K562 (cell line): ENCODE measurements at regions not wholly inside any gene's neighbourhood (a gene's known extent, or its start where the extent isn't known, plus 50 kb on each side); places are given as distances from the start of the nearest gene placed in this dataset.

Experiments
- ATAC-seq: fragments of 200-7000 bp; cut with Tn5 transposase; 3 replicates; pipeline ENCODE4 v1.9.1; 2020; ENCODE audit warnings: moderate library complexity
- BruUV-seq: library from RNA; stranded (reverse); fragments of 400-500 nt; replicated peaks from 2 replicates; lab custom pipeline; 2021; lab: Mats Ljungman, UMichigan
- CTCF ChIA-PET: fragments of 300-600 bp; formaldehyde crosslinking; extraction: SDS; loops from one replicate; lab custom pipeline; 2021; ENCODE audit warnings: low intra/inter-chr PET ratio; lab: Yijun Ruan, JAX
- POLR2A ChIA-PET: fragments of 300-600, 350-650 bp; sonication (Branson Sonifier 250); formaldehyde crosslinking; extraction: SDS; loops from one replicate; lab custom pipeline; 2021; ENCODE audit warnings: antibody characterized with exemption, inconsistent platforms; lab: Yijun Ruan, JAX
- DNase-seq, 4 experiments: peaks; one replicate each; pipeline versions ENCODE4 v3.0.0 to v3.0.0-alpha.2; 2011 to 2018; ENCODE audit warnings: low spot score in 3 of 4, mixed read lengths in 3 of 4; ENCODE audit errors: extremely low read depth in 1 of 4
- FAIRE-seq: peaks from 2 replicates; lab custom pipeline; 2011; peaks lifted over from hg19 to GRCh38; lab: Jason Lieb, UNC
- H2AFZ ChIP-seq: 2 replicates; pipeline ENCODE4 v1.6.0; 2011; ENCODE audit warnings: low read depth, low read length, control low read depth, inconsistent platforms
- H3K27ac ChIP-seq: fragments of 200-600 bp; 3 replicates; pipeline ENCODE4 v1.8.0; 2011; ENCODE audit warnings: low read depth, mild to moderate bottlenecking, control low read depth, inconsistent platforms, low read length, moderate library complexity, mixed read lengths; ENCODE audit errors: extremely low read depth
- H3K27me3 ChIP-seq, 2 experiments: fragments of 300-600 bp in 1 of 2; 2 replicates in 1 of 2; 3 replicates in 1 of 2; pipeline versions ENCODE4 v1.6.0 to v1.8.0; 2011; ENCODE audit warnings: inconsistent platforms in 2 of 2, low read length in 2 of 2, mild to moderate bottlenecking in 1 of 2, mixed read lengths in 1 of 2, moderate library complexity in 1 of 2; ENCODE audit not compliant: control insufficient read depth in 2 of 2, insufficient read depth in 2 of 2
- H3K36me3 ChIP-seq: fragments of 300-600 bp; 3 replicates; pipeline ENCODE4 v1.8.0; 2011; ENCODE audit warnings: mild to moderate bottlenecking, low read length, inconsistent platforms; ENCODE audit not compliant: control insufficient read depth, insufficient read depth
- H3K4me1 ChIP-seq, 2 experiments: fragments of 200-600 bp in 1 of 2; replicated peaks in 1 of 2; 2 replicates in 1 of 2; 3 replicates in 1 of 2; pipeline versions ENCODE4 v1.5.1 to v1.8.0; 2011; ENCODE audit warnings: inconsistent platforms in 2 of 2, low read length in 2 of 2, mild to moderate bottlenecking in 1 of 2, mixed read lengths in 1 of 2, moderate library complexity in 1 of 2; ENCODE audit not compliant: control insufficient read depth in 2 of 2, insufficient read depth in 2 of 2
- H3K4me2 ChIP-seq: 2 replicates; pipeline ENCODE4 v1.6.1; 2011; ENCODE audit warnings: low read length, control low read depth, inconsistent platforms, mixed read lengths; ENCODE audit not compliant: insufficient read depth
- H3K4me3 ChIP-seq: fragments of 200-600 bp; sonication (generic), shearing (Covaris generic); 2 replicates; pipeline ENCODE4 v1.5.1; 2016; ENCODE audit warnings: control low read depth, inconsistent platforms
- H3K79me2 ChIP-seq: fragments of 200-600 bp; 3 replicates; pipeline ENCODE4 v1.8.0; 2011; ENCODE audit warnings: low read length, inconsistent platforms; ENCODE audit not compliant: control insufficient read depth, insufficient read depth
- H3K9ac ChIP-seq, 2 experiments: 2 replicates each; pipeline versions ENCODE4 v1.6.0 to v1.6.1; 2011; ENCODE audit warnings: low read depth in 2 of 2, low read length in 2 of 2, control low read depth in 1 of 2, inconsistent platforms in 1 of 2, mild to moderate bottlenecking in 1 of 2, mixed read lengths in 1 of 2; ENCODE audit not compliant: insufficient read depth in 1 of 2
- H3K9me1 ChIP-seq: one replicate; pipeline ENCODE4 v1.6.0; 2011; ENCODE audit warnings: inconsistent platforms, mild to moderate bottlenecking, low read length, moderate library complexity; ENCODE audit not compliant: control insufficient read depth, insufficient read depth
- H3K9me3 ChIP-seq: replicated peaks from 2 replicates; pipeline ENCODE4 v1.5.1; 2011; ENCODE audit warnings: low read depth, low read length, inconsistent platforms; ENCODE audit not compliant: control insufficient read depth, insufficient read depth
- H4K20me1 ChIP-seq: replicated peaks from 2 replicates; pipeline ENCODE4 v1.6.1; 2011; ENCODE audit warnings: low read length, inconsistent platforms, mixed read lengths; ENCODE audit not compliant: control insufficient read depth, insufficient read depth
- BRF1 ChIP-seq: IDR thresholded peaks from 3 replicates; pipeline ENCODE4 v1.6.1; 2011; ENCODE audit warnings: borderline replicate concordance, mild to moderate bottlenecking; ENCODE audit not compliant: insufficient read length; ENCODE audit errors: extremely low read depth
- CREBBP ChIP-seq: IDR thresholded peaks from one replicate; pipeline ENCODE4 v1.6.1; 2012; ENCODE audit warnings: low read depth, mild to moderate bottlenecking, control low read depth, inconsistent platforms, low read length
- E2F5 ChIP-seq: sonication (generic); formaldehyde crosslinking; IDR thresholded peaks from 2 replicates; pipeline ENCODE4 v1.8.0; 2022; ENCODE audit warnings: mild to moderate bottlenecking, missing genetic modification reagents
- GABPB2 ChIP-seq: fragments of 250-450 bp; sonication (Bioruptor Pico); conservative IDR thresholded peaks from 2 replicates; pipeline ENCODE4 v1.5.1; 2021; ENCODE audit warnings: mild to moderate bottlenecking
- GATAD2B ChIP-seq: fragments of 450-650 bp; IDR thresholded peaks from 2 replicates; pipeline ENCODE4 v1.6.1; 2017; ENCODE audit warnings: mild to moderate bottlenecking, borderline replicate concordance
- JUNB ChIP-seq: fragments of 450-650 bp; formaldehyde crosslinking; conservative IDR thresholded peaks from 2 replicates; pipeline ENCODE4 v1.4.0; 2020; ENCODE audit warnings: mild to moderate bottlenecking
- LEF1 ChIP-seq: fragments of 450-650 bp; IDR thresholded peaks from 2 replicates; pipeline ENCODE4 v1.6.1; 2016; ENCODE audit warnings: mild to moderate bottlenecking
- MECOM ChIP-seq: fragments of 250-450 bp; sonication (Bioruptor Pico); IDR thresholded peaks from 2 replicates; pipeline ENCODE4 v1.8.0; 2022; ENCODE audit warnings: inconsistent platforms
- NFRKB ChIP-seq: fragments of 450-650 bp; IDR thresholded peaks from 2 replicates; pipeline ENCODE4 v1.6.1; 2016; ENCODE audit warnings: low read depth
- PREB ChIP-seq: sonication (generic); formaldehyde crosslinking; IDR thresholded peaks from 2 replicates; pipeline ENCODE4 v1.8.1; 2023; ENCODE audit warnings: mild to moderate bottlenecking, missing genetic modification reagents
- TRIM28 ChIP-seq: fragments of 450-650 bp; IDR thresholded peaks from 2 replicates; pipeline ENCODE4 v1.6.1; 2017
- ZNF407 ChIP-seq: fragments of 450-650 bp; IDR thresholded peaks from 2 replicates; pipeline ENCODE4 v1.6.1; 2016; ENCODE audit warnings: low read depth
- WGBS: fragments of 100-300 bp; shearing (Covaris generic); methylation state at CpG from one replicate; pipeline ENCODE4 v1.1.6; 2016; ENCODE audit warnings: low coverage, mixed read lengths; ENCODE audit not compliant: insufficient coverage; ENCODE audit errors: missing lambda C conversion rate; 5-methylcytosine and 5-hydroxymethylcytosine counted together
- in situ Hi-C: fragments of 300-500 bp; cut with MboI; formaldehyde crosslinking; loops from 4 replicates; pipeline ENCODE4 v1.15.0; 2018; ENCODE audit warnings: inconsistent platforms, mixed read lengths
- intact Hi-C: fragments of 100-400 bp; cut with micrococcal nuclease; formaldehyde crosslinking; loops from 2 replicates; pipeline ENCODE4 v1.14.2; 2022
- TF ChIP-seq, protein P1 (sequence below), 2 experiments: fragments of 450-650 bp; conservative IDR thresholded peaks; 2 replicates each; pipeline ENCODE4 v1.6.1; 2017; ENCODE audit warnings: mild to moderate bottlenecking in 2 of 2, moderate library complexity in 2 of 2

DNA sequence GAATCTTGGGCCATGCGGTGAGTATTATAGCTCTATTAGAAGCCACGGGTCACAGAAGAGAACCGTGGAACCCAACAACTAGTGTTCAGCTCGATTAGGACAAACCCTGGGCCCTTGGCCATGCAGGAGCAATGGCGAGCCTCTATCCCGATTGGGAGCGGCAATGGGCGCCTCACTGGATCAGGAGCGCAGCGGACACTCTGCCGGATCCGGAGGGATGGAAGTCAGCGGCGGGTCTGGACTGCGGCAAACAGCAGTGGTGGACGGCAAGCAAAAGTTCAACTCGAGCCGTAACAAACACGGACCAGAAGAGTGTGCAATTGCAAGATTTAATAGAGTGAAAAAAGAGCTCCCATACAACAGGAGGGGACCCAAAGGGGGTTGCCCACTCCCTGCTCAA lies 1481.9 kb downstream of the PCDH9 start:
- H3K9me3 ChIP-seq: no peaks in the 10 kb centered on the region
- no peak for TF ChIP-seq PREB
- no peak for TF ChIP-seq GABPB2 (CRISPR knock-in tag)
- TF ChIP-seq GATAD2B: no peak
- no peak for TF ChIP-seq E2F5 (CRISPR knock-in tag)
- TF ChIP-seq LEF1: no peak
- TF ChIP-seq NFRKB: no peak
- no peak for TF ChIP-seq JUNB (CRISPR knock-in tag)
- TF ChIP-seq MECOM (CRISPR knock-in tag): no peak
- TF ChIP-seq CREBBP: no peak
- no peak for TF ChIP-seq ZNF407
- TF ChIP-seq TRIM28: no peak
- TF ChIP-seq BRF1: no peak
- TF ChIP-seq, protein P1, sequence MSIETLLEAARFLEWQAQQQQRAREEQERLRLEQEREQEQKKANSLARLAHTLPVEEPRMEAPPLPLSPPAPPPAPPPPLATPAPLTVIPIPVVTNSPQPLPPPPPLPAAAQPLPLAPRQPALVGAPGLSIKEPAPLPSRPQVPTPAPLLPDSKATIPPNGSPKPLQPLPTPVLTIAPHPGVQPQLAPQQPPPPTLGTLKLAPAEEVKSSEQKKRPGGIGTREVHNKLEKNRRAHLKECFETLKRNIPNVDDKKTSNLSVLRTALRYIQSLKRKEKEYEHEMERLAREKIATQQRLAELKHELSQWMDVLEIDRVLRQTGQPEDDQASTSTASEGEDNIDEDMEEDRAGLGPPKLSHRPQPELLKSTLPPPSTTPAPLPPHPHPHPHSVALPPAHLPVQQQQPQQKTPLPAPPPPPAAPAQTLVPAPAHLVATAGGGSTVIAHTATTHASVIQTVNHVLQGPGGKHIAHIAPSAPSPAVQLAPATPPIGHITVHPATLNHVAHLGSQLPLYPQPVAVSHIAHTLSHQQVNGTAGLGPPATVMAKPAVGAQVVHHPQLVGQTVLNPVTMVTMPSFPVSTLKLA (conservative IDR thresholded peaks at IDR 0.05): no peak
- ChIA-PET POLR2A (no interaction called here), CTCF (no interaction called here)
- H3K9me1 ChIP-seq: no peaks in the 10 kb centered on the region
- DNase-seq (no peak), FAIRE-seq (no peak), ATAC-seq (no peak)
- no peaks in the 10 kb centered on the region for H3K36me3 ChIP-seq
- H4K20me1 ChIP-seq: no peaks in the 10 kb centered on the region
- H3K79me2 ChIP-seq: no peaks in the 10 kb centered on the region
- no peak overlapping the region for H3K27ac ChIP-seq
- H3K27me3 ChIP-seq: no peaks in the 10 kb centered on the region
- H3K9ac ChIP-seq: no peak overlapping the region
- intact Hi-C loops: no loop called here
- in situ Hi-C loops: no loop called here
- H3K4me2 ChIP-seq: no peak overlapping the region
- 2% methylated on average over 17 of the region's 19 CpGs for WGBS
- H2AFZ ChIP-seq: no peak overlapping the region
- no peak overlapping the region for H3K4me3 ChIP-seq
- H3K4me1 ChIP-seq: no peaks in the 10 kb centered on the region
- BruUV-seq: no TSS peak
